Right lung (tissue), 2 donors: ENCODE measurements at regions not wholly inside any gene's neighbourhood (a gene's known extent, or its start where the extent isn't known, plus 50 kb on each side); places are given as distances from the start of the nearest gene placed in this dataset.
"Not testable (repeated sequence)": the region's sequence is repeated elsewhere in the genome, so short reads cannot be mapped to it uniquely, and the experiment has no call there.

Source experiments
- DNase-seq, 2 donors: peaks; one replicate each; pipeline ENCODE4 v3.0.0-alpha.2; 2013

- DNase-seq = no peak
These were observed 52.3 kb upstream of the PTPN12 start for GRCh38 chr7:77484785-77485184.

- DNase-seq = peak; percentile 38 to 43
These were observed 55.1 kb upstream of the PTPN12 start for GRCh38 chr7:77482015-77482414.

GRCh38 chr7:77481615-77482014 lies 55.5 kb upstream of the PTPN12 start:
- no peak for DNase-seq

GRCh38 chr7:77480102-77480627 lies 56.9 kb upstream of the PTPN12 start:
- not testable (repeated sequence) for DNase-seq

DNA sequence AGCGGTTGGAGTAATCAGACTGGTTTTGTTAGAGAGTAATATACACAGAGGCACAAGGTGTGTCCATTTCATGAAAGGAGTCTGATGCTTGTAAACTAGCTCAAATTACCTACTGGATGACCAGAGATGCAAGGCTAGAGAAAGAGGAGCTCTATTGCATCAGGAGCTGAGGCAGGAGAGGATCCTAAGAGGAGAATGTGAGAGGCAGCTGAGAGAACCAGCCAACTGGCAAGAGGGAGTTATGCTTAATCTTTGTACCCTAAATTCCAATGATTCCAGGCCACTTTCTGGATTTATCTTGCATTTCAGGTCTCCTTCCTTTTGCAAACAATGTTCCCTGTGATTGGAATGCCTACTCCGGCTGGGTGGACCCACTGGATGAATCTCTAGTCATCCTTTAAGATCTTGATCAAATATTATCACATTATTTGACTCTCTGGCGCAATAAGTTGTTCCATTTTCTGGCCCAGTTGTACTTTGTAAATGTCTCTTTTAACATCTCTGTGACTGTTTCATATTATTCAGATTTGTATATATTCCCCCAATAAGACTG lies 57.5 kb upstream of the PTPN12 start:
- no peak for DNase-seq

DNA sequence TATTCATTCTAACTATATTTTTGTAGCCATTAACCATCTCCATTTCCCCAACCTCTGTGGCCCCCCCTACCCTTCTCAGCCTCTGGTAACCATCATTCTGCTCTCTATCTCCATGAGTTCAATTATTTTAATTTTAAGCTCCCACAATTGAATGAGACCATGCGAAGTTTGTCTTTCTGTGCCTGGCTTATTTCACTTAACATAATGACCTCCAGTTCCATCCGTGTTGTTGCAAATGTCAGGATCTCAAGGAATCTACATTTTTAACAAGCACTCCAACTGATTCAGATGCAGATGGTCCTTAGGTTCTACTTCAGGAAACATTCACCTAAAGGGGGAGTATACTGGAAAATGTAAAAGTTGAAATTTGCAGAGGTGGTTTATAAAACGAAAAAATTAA lies 60.2 kb upstream of the PTPN12 start:
- DNase-seq = no peak

DNA sequence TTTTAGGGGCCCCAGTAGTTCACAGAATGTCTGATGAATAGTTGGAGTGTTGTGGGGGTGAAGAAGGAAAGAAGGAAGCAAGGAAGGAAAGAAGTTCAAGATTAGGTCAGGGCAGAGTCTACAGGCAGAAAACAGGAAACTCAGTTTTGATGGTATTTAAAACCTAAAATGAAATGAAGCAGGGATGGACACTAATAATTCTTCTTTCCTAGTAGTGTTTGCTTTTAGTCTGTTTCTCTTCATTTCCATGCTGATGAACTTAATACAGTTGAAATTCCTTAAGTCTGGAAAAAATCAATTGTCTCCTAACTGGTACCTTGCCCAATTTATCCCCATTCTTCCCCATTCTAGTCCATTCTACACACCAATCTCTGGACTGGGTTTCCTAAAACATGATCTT lies 59.0 kb upstream of the GSAP start:
- DNase-seq = no peak

GRCh38 chr7:77474756-77475155 lies 58.6 kb upstream of the GSAP start:
- DNase-seq = no peak

DNA sequence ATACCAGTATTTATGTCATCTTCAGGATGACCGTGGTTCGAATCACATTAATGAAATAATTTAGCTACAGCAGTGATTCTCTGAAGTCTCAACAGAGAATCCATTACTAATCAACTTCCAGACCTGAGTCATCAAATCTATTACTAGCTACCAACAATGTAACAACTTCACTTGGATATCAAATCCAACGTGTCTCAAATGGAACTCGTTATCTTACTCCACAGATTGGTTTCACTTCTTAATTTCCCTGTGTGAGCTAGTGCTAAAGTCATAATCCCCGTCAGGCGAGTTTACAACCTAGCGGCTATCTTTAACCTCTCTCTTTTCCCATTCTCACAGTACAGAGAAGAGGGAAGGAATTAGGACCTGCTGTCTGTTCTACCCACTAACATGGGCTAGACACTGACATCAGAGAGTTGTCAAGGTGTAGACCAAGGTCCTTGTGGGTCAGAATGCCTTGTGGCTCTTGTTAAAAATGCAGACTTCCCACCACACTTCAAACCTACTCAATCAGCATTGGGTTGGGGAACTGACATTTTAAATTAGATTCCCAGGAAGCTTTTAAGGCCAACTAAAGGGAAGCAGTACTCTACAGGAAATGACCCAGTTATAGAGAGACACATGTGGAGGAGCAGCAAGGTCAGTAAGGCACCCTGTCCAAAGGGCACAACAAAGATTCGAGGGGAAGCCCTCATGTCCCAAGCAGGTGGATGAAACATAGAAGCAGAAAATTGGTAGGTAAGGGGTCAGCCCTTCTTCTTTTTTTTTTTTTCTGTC lies 57.3 kb upstream of the GSAP start:
- no peak for DNase-seq

DNA sequence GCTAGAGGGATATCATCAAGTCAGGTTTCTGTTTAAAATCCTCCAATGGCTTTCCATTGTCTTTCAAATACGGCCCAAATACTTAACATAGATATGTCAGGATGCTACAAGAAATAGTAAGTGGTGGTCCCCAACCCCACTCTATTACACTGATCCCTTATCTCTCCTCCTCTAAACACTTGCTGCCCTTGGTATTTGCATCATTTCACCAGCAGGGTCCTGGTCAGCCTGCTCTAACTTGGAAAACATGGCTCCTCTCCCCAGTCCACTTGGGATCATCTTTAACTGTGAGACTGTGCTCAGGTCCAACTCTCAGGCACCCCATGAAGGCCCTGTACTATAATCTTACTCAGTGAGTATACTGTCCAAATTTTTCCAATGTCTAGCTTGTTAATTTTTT lies 53.8 kb upstream of the GSAP start:
- no peak for DNase-seq

GRCh38 chr7:77467408-77467807 lies 51.3 kb upstream of the GSAP start:
- no peak for DNase-seq

- no peak for DNase-seq
These were observed 50.3 kb upstream of the GSAP start for GRCh38 chr7:77466450-77466849.
